ENCODE measurements at regions not wholly inside any gene's neighbourhood (a gene's known extent, or its start where the extent isn't known, plus 50 kb on each side); places are given as distances from the start of the nearest gene placed in this dataset.

DNA sequence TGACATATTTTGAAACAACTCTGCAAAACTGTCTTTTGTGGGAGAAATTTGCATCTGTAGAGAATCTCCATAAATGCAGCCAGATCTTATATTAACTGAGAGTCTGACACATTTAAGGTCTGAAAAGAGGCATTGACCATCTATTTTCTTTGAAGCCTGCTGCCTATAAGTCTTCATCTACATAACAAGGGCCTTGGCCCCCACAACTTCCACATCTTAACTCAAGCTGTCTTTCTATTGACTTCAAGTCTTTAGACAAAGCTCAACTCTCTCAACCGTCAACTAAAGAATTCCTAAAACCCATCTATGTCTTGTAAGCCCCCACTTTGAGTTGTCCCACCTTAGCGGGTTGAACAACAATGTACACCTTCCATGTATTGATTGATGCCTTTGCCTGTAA is 72.4 kb upstream of the ADCY1 start:
- Mint-ChIP-seq H3K27ac (no peak overlapping the region), H3K36me3 (no peaks in the 10 kb centered on the region), H3K27me3 (ENCODE audit: low read depth in 2 of 2) (peaks cover 0 to 3% of the 10 kb centered on the region in 2 donors), H3K9me3 (peaks cover 9 to 16% of the 10 kb centered on the region in 2 donors), H3K4me1 (peaks cover 0 to 10% of the 10 kb centered on the region in 2 donors), H3K4me3 (no peak overlapping the region)
- intact Hi-C loops (cut with micrococcal nuclease) = no loop called here
- DNase-seq = no peak
- ATAC-seq = no peak
- Histone ChIP-seq H3K4me3 (ENCODE audit: low read length) (no peak overlapping the region), H3K4me1 (ENCODE audit: control insufficient read depth, insufficient read depth, low read length) (no peaks in the 10 kb centered on the region), H3K27me3 (ENCODE audit: control insufficient read depth, insufficient read depth, low read length) (no peaks in the 10 kb centered on the region), H3K36me3 (ENCODE audit: control insufficient read depth, insufficient read depth, low read length) (no peaks in the 10 kb centered on the region), H3K9me3 (ENCODE audit: control insufficient read depth, insufficient read depth, low read length) (peaks cover 15% of the 10 kb centered on the region), H3K27ac (ENCODE audit: low read length) (no peak overlapping the region)
- 65% methylated on average over 2 of the region's 2 CpGs for WGBS (ENCODE audit: insufficient coverage)
- TF ChIP-seq, protein P1, sequence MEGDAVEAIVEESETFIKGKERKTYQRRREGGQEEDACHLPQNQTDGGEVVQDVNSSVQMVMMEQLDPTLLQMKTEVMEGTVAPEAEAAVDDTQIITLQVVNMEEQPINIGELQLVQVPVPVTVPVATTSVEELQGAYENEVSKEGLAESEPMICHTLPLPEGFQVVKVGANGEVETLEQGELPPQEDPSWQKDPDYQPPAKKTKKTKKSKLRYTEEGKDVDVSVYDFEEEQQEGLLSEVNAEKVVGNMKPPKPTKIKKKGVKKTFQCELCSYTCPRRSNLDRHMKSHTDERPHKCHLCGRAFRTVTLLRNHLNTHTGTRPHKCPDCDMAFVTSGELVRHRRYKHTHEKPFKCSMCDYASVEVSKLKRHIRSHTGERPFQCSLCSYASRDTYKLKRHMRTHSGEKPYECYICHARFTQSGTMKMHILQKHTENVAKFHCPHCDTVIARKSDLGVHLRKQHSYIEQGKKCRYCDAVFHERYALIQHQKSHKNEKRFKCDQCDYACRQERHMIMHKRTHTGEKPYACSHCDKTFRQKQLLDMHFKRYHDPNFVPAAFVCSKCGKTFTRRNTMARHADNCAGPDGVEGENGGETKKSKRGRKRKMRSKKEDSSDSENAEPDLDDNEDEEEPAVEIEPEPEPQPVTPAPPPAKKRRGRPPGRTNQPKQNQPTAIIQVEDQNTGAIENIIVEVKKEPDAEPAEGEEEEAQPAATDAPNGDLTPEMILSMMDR (IDR thresholded peaks at IDR 0.05) = no peak

DNA sequence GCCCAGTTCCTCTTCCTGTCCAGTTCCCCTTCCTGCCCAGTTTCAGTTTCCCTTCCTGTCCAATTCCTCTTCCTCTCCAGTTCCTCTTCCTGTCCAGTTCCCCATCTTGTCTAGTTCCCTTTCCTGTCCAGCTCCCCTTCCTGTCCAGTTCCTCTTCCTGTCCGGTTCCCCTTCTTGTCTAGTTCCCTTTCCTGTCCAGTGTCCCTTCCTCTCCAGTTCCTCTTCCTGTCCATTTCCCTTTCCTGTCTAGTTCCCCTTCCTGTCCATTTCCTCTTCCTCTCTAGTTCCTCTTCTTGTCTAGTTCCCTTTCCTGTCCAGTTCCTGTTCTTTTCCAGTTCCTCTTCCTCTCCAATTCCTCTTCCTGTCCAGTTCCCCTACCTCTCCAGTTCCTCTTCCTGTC is 68.1 kb upstream of the ADCY1 start:
- Histone ChIP-seq H3K9me3 (ENCODE audit: control insufficient read depth, insufficient read depth, low read length) (peaks cover 29% of the 10 kb centered on the region), H3K27me3 (ENCODE audit: control insufficient read depth, insufficient read depth, low read length) (no peaks in the 10 kb centered on the region), H3K27ac (ENCODE audit: low read length) (no peak overlapping the region), H3K4me1 (ENCODE audit: control insufficient read depth, insufficient read depth, low read length) (no peaks in the 10 kb centered on the region), H3K4me3 (ENCODE audit: low read length) (no peak overlapping the region), H3K36me3 (ENCODE audit: control insufficient read depth, insufficient read depth, low read length) (no peaks in the 10 kb centered on the region)
- H3K9me3 Mint-ChIP-seq = peaks cover 14 to 24% of the 10 kb centered on the region in 2 donors
- TF ChIP-seq, protein P1 (IDR thresholded peaks at IDR 0.05) = no peak
- peaks cover 0 to 11% of the 10 kb centered on the region in 2 donors for H3K4me1 Mint-ChIP-seq
- DNase-seq = no peak
- H3K4me3 Mint-ChIP-seq = no peak overlapping the region
- ATAC-seq = no peak
- H3K27me3 Mint-ChIP-seq (ENCODE audit: low read depth in 2 of 2) = no peaks in the 10 kb centered on the region
- H3K36me3 Mint-ChIP-seq = no peaks in the 10 kb centered on the region
- intact Hi-C loops (cut with micrococcal nuclease) = no loop called here
- WGBS (ENCODE audit: insufficient coverage) = 80% methylated on average over 1 of the region's 1 CpG
- no peak overlapping the region for H3K27ac Mint-ChIP-seq

DNA sequence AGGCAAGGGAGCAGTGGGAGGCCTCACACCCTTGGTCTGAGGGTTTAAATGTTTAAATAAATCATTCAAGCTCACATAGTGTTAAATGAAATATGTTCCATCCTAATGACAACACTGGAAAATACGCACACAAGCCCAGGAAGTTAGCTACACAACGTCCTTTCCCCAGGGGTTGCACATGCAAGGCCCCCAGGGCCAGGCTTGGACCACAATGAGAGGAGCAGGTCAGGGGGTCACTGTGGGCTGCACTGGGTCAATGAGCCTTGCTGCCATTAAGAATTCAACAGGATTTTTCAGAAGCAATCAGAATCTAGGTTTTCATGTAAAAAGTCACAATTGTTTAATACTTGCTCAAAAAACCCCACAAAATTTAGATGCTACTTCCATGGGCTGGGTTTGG is 64.9 kb upstream of the ADCY1 start:
- Mint-ChIP-seq H3K27me3 (ENCODE audit: low read depth in 2 of 2) (no peaks in the 10 kb centered on the region), H3K9me3 (peaks cover 14 to 24% of the 10 kb centered on the region in 2 donors), H3K4me1 (peaks cover 0 to 11% of the 10 kb centered on the region in 2 donors), H3K4me3 (no peak overlapping the region), H3K36me3 (no peaks in the 10 kb centered on the region), H3K27ac (no peak overlapping the region)
- no peak overlapping the region for H3K4me3 ChIP-seq (ENCODE audit: low read length)
- 91% methylated on average over 2 of the region's 2 CpGs for WGBS (ENCODE audit: insufficient coverage)
- TF ChIP-seq, protein P1 (IDR thresholded peaks at IDR 0.05) = no peak
- intact Hi-C loops (cut with micrococcal nuclease) = no loop called here
- ATAC-seq (no peak), DNase-seq (no peak)
- H3K9me3 ChIP-seq (ENCODE audit: control insufficient read depth, insufficient read depth, low read length) = peaks cover 29% of the 10 kb centered on the region
- no peaks in the 10 kb centered on the region for H3K36me3 ChIP-seq (ENCODE audit: control insufficient read depth, insufficient read depth, low read length)
- no peaks in the 10 kb centered on the region for H3K27me3 ChIP-seq (ENCODE audit: control insufficient read depth, insufficient read depth, low read length)
- no peaks in the 10 kb centered on the region for H3K4me1 ChIP-seq (ENCODE audit: control insufficient read depth, insufficient read depth, low read length)
- H3K27ac ChIP-seq (ENCODE audit: low read length) = no peak overlapping the region

All from natural killer cell (primary cell).